ENCODE measurements at regions not wholly inside any gene's neighbourhood (a gene's known extent, or its start where the extent isn't known, plus 50 kb on each side); places are given as distances from the start of the nearest gene placed in this dataset.

DNA sequence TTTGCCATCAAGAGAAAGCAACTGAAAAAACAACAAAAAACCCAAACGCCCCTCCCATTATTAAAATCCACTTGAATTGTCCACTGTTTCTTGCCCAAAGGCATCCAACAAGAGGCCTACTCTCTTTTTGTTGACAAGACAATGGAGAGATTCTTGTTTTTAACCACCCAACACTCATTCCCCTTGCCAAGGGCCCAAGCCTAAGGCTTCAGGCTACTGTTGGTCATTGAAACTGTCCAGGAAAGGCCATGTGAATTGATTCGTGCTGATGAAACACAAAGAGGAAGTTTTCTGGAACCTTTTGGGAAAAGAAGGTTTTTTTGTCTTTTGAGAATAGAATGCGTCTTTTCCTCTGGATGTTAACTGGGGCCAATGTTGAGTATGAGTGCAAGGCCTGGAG, 157.4 kb upstream of the PFN2 start:
- TF ChIP-seq, protein P1, sequence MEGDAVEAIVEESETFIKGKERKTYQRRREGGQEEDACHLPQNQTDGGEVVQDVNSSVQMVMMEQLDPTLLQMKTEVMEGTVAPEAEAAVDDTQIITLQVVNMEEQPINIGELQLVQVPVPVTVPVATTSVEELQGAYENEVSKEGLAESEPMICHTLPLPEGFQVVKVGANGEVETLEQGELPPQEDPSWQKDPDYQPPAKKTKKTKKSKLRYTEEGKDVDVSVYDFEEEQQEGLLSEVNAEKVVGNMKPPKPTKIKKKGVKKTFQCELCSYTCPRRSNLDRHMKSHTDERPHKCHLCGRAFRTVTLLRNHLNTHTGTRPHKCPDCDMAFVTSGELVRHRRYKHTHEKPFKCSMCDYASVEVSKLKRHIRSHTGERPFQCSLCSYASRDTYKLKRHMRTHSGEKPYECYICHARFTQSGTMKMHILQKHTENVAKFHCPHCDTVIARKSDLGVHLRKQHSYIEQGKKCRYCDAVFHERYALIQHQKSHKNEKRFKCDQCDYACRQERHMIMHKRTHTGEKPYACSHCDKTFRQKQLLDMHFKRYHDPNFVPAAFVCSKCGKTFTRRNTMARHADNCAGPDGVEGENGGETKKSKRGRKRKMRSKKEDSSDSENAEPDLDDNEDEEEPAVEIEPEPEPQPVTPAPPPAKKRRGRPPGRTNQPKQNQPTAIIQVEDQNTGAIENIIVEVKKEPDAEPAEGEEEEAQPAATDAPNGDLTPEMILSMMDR (conservative IDR thresholded peaks at IDR 0.05; ENCODE audit: low read depth, low read length): no peak
- TF ChIP-seq EZH2phosphoT487 (IDR thresholded peaks at IDR 0.05; ENCODE audit: borderline replicate concordance, low read length): no peak
- no peak for TF ChIP-seq EZH2 (IDR thresholded peaks at IDR 0.05; ENCODE audit: low read length, unreplicated experiment)
